ENCODE measurements at regions not wholly inside any gene's neighbourhood (a gene's known extent, or its start where the extent isn't known, plus 50 kb on each side); places are given as distances from the start of the nearest gene placed in this dataset.
A peak's percentile ranks its signal among the peaks of the same experiment; 100 is the strongest.

GRCh38 chr13:76500894-76501293 is 385.3 kb downstream of the KCTD12 start:
- no peak for DNase-seq

DNA sequence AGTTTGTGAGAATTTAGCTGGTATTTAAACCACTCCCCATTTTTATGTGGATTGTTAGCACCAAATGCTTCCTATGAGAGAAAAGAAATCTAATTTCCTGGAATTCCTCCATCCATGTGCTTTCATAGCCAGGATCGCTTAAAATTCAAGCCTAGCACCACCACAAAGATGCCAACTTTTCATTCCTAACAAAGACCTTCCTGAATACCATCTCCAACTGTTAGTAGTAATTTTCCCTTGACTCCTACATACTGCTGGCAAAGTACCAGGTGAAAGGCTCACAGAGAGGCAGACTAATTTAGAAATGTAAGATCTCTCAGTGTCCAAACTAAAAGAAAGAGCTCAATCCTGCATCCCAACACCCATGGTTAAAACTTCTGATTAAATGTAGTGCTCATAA is 386.3 kb downstream of the KCTD12 start:
- no peak for DNase-seq

- DNase-seq, result no peak
These were observed 396.9 kb downstream of the KCTD12 start for GRCh38 chr13:76489274-76489673.

DNA sequence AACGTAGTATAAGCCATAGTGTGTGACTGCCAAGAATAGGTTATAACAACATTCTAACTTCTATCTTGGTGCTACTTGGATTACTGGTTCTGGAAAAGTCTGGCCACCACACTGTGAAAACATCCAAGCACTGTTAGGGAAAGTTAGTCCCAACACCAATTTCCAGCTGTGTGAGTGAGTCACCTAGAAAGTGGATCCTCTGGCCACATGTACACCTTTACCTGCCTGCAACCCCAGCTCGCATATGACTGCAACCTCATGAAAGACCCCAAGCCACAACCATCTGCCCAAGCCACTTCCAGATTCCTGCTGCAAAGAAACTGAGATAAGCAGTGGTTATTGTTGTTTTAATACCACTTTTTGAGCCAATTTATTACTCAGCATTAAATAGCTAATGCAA is 404.5 kb downstream of the KCTD12 start:
- DNase-seq, result no peak

DNA sequence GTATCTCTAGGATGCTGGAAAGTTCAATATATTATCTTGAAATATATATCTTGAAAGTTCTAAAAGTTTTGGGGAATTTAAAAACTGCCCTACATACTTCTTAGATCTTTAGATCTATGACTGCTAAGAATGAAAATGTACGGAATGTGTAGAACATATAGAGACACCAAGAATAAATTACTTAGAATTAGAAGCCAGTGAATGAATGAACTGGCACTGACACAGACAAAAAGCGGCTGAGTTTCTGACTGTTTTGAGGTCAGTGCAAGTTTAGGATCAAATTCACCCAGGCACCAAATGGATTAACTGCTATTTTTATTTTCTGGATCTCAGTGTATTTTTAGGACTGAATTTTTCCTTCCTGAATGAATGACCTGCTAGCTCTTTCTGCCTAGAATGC is 411.2 kb downstream of the KCTD12 start:
- no peak for DNase-seq

GRCh38 chr13:76474356-76474755 is 411.8 kb downstream of the KCTD12 start:
- DNase-seq, result no peak

- peak; percentile 35 for DNase-seq
These were observed 412.6 kb downstream of the KCTD12 start for GRCh38 chr13:76473552-76474134.

GRCh38 chr13:76472916-76473315 is 413.3 kb downstream of the KCTD12 start:
- DNase-seq, result no peak

GRCh38 chr13:76471486-76471885 is 414.7 kb downstream of the KCTD12 start:
- DNase-seq, result no peak

- no peak for DNase-seq
These were observed 415.2 kb downstream of the KCTD12 start for GRCh38 chr13:76470991-76471390.

DNA sequence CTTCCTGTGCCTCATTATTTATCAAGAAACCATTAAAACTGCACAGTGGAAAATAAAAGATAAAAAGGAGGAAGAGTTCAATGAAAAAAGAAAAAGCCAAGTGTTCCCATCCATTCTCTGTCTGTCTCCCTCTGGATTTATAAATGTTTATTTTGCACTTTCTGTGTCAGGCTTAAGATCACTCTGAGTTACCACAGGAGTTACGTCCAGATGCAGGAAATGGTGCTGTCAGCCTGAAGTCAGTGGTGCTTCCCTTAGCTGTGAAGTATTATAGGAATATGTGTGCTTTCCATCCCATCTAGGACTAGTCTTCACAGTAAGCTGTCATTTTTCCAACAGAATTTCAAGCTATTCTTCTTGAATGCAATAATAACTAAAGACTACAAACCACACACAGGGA is 420.2 kb downstream of the KCTD12 start:
- DNase-seq, result no peak

DNA sequence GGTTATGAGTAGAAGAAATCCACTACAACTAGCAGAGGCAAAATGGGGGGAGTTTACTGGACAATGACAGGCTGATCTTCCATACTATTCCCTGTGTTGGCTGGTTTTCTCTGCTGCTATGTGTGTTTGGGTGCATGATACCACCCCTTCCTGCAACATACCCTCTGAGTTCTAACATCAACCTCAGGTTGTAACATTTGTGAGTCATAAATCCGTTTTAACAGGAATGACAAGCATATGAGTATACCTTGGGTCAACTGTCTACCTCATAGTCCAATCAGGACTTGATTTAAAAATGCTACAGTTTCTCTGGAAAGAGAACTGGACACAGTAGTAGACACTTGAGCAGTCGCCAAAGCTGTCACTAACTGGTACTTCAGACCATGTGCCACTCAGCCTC is 422.9 kb downstream of the KCTD12 start:
- no peak for DNase-seq

GRCh38 chr13:76461999-76462398 is 424.2 kb downstream of the KCTD12 start:
- no peak for DNase-seq

- DNase-seq, result no peak
These were observed 424.7 kb downstream of the KCTD12 start for GRCh38 chr13:76461484-76461883.

GRCh38 chr13:76459863-76460262 is 426.3 kb downstream of the KCTD12 start:
- no peak for DNase-seq

GRCh38 chr13:76455960-76456359 is 430.2 kb downstream of the KCTD12 start:
- DNase-seq, result peak; percentile 22

DNA sequence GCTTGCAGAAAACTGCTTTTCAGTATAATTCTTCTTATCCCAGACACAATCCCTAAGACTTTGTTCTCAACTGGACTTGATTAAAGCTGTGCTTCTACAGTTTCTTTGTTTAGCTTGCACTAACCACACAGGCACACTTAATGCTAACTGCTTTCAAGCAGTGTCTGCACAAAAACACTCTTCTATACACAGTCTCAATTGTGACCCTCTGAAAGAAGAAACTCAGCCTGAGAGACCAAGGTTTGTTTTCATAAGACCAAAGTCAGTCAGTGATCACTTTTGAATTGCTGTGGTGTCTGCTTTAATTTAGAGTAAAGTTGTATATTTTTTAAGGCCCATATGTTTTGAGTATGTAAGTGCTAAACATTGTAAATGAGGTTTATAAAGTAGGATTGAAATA is 431.2 kb downstream of the KCTD12 start:
- no peak for DNase-seq

DNA sequence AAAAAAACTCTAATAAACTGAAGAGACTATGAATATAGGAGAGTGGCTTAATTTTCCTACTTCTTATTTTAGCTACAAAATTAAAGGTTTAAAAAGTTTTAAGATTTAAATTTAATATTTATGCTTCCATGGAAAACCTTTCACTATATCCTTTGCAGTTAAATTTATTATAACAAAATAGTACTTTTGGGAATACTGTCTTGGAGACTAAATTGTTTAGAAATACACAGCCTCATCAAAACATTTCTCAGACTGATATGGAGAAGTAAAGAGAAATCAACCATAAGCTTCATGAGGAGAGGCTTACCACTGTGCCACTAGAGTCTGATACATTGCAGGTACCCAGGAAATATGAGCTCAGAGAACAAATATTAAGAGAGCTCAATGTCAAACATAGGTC is 436.5 kb downstream of the KCTD12 start:
- no peak for DNase-seq

- no peak for DNase-seq
These were observed 440.0 kb downstream of the KCTD12 start for GRCh38 chr13:76446191-76446590.

DNA sequence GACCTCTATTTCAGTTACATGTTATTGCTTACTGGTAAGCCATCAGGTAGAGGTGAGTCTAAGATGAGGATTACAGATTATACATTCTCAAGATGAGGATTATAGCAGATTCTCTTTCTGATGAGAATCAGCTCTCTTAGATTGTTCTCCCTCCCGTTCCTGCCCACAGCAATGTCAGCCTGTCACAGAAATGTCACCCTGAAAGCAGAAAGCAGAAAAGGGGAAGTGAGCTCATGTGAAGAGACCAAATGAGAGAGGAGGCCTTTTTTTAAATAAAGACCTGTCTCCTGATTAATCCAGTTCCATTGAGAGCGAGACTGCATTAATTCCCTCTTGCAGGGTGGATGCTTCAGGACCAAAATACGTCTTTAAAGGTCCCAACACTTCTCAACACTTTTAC is 445.6 kb downstream of the KCTD12 start:
- DNase-seq, result no peak

DNA sequence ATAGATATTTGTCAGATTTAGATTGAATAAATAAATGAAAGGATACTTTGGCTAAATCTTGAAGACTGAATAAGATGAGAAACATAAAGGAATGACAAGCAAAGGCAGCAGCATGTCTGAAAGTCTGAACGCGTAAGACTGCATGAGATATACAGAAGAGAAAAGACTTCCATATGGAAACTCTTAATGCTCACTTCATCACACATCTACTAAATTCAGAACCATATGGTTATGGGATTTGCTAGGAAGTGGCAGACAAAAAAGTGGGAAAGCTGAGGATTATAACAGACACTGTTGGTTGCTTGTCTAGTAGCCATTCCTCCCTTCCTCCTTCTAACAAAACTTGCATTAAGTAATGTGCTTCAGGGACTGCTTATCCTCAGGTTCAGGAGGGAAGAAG is 446.7 kb downstream of the KCTD12 start:
- no peak for DNase-seq

GRCh38 chr13:76438050-76438449 is 448.2 kb downstream of the KCTD12 start:
- DNase-seq, result no peak

GRCh38 chr13:76425935-76426334 is 460.3 kb downstream of the KCTD12 start:
- no peak for DNase-seq

DNA sequence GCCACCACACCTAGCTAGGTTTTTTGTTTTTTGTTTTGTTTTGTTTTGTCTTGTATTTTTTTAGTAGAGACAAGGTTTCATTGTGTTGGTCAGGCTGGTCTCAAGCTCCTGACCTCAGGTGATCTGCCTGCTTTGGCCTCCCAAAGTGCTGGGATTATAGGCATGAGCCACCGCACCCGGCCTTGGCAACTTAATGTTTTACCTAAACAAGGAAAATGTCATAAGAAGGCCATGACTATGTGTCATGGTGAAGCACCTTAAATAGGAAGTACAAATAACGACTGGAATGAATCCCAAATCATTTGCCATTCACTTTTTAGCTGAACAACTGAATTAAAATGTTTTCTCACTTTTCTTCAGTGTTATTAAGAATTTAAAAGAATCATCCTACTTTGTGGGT is 465.2 kb downstream of the KCTD12 start:
- no peak for DNase-seq

DNA sequence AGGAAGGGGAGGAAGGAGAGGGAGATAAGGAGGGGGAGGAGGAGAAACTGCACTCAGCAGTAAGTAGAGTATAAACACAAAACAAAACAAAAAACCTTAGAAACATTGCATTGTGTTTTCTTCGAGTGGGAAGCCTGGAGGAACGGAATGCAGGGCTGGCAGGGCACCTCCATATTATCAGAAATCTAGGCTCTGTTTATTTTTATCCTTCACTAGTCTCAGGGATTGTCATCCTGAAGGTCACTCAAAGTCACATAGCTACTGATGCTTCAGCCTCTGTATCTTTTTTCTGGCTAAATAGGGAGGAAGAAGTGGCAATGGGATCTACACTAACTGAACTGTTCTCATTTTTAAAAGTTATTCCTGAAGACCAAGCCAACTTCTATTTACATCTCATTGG is 467.8 kb downstream of the KCTD12 start:
- no peak for DNase-seq

GRCh38 chr13:76414320-76414719 is 471.9 kb downstream of the KCTD12 start:
- DNase-seq, result no peak

Data from DMS153 (cell line).